NT2/D1 (cell line): ENCODE measurements at regions not wholly inside any gene's neighbourhood (a gene's known extent, or its start where the extent isn't known, plus 50 kb on each side); places are given as distances from the start of the nearest gene placed in this dataset.

ENCODE experiments used
- DNase-seq: peaks from one replicate; pipeline ENCODE4 v3.0.0-alpha.2; 2011; ENCODE audit warnings: low read depth, low spot score
- H3K27me3 ChIP-seq: 2 replicates; pipeline ENCODE4 v1.6.0; 2011; ENCODE audit warnings: mild to moderate bottlenecking; ENCODE audit not compliant: insufficient read length, insufficient read depth
- H3K36me3 ChIP-seq: 2 replicates; pipeline ENCODE4 v1.6.1; 2011; ENCODE audit warnings: mild to moderate bottlenecking, low read length, mixed read lengths; ENCODE audit not compliant: insufficient read depth, insufficient read length
- H3K4me1 ChIP-seq: 2 replicates; pipeline ENCODE4 v1.5.1; 2011; ENCODE audit not compliant: insufficient read depth, insufficient read length
- H3K4me3 ChIP-seq: 2 replicates; pipeline ENCODE4 v1.5.1; 2011; ENCODE audit warnings: low read depth; ENCODE audit not compliant: insufficient read length
- H3K9ac ChIP-seq: 2 replicates; pipeline ENCODE4 v1.6.0; 2011; ENCODE audit warnings: low read depth; ENCODE audit not compliant: insufficient read length
- H3K9me3 ChIP-seq: 2 replicates; pipeline ENCODE4 v1.5.1; 2011; ENCODE audit warnings: mild to moderate bottlenecking, low read length; ENCODE audit not compliant: insufficient read depth
- SUZ12 ChIP-seq: IDR thresholded peaks from 2 replicates; pipeline ENCODE4 v1.6.1; 2011; ENCODE audit not compliant: insufficient read length, insufficient read depth; ENCODE audit errors: extremely low read depth
- YY1 ChIP-seq: IDR thresholded peaks from 2 replicates; pipeline ENCODE4 v1.6.1; 2011; ENCODE audit not compliant: insufficient read length, insufficient read depth
- ZNF274 ChIP-seq: IDR thresholded peaks from 2 replicates; pipeline ENCODE4 v1.6.1; 2011; ENCODE audit warnings: mild to moderate bottlenecking, low read depth, low read length

GRCh38 chr5:110017854-110018253 lies 328.1 kb downstream of the MAN2A1 start:
- Histone ChIP-seq H3K27me3 (no peaks in the 10 kb centered on the region), H3K4me3 (no peak overlapping the region), H3K9me3 (no peaks in the 10 kb centered on the region), H3K4me1 (no peaks in the 10 kb centered on the region), H3K36me3 (no peaks in the 10 kb centered on the region), H3K9ac (no peak overlapping the region)
- no peak for DNase-seq
- TF ChIP-seq SUZ12 (no peak), ZNF274 (no peak)

- Histone ChIP-seq H3K36me3 (no peaks in the 10 kb centered on the region), H3K9ac (no peak overlapping the region), H3K27me3 (no peaks in the 10 kb centered on the region), H3K4me3 (no peak overlapping the region), H3K4me1 (no peaks in the 10 kb centered on the region), H3K9me3 (no peaks in the 10 kb centered on the region)
- DNase-seq = no peak
- TF ChIP-seq YY1 = no peak
- TF ChIP-seq SUZ12 = no peak
- no peak for TF ChIP-seq ZNF274
Measured at GRCh38 chr5:110018509-110018908, 328.8 kb downstream of the MAN2A1 start.

- no peak overlapping the region for H3K4me3 ChIP-seq
- H3K9ac ChIP-seq = no peak overlapping the region
- no peaks in the 10 kb centered on the region for H3K27me3 ChIP-seq
- H3K4me1 ChIP-seq = no peaks in the 10 kb centered on the region
- TF ChIP-seq SUZ12 (no peak), ZNF274 (no peak), YY1 (no peak)
- DNase-seq = no peak
- no peaks in the 10 kb centered on the region for H3K9me3 ChIP-seq
- no peaks in the 10 kb centered on the region for H3K36me3 ChIP-seq
Measured at GRCh38 chr5:110019119-110019518, 329.4 kb downstream of the MAN2A1 start.

DNA sequence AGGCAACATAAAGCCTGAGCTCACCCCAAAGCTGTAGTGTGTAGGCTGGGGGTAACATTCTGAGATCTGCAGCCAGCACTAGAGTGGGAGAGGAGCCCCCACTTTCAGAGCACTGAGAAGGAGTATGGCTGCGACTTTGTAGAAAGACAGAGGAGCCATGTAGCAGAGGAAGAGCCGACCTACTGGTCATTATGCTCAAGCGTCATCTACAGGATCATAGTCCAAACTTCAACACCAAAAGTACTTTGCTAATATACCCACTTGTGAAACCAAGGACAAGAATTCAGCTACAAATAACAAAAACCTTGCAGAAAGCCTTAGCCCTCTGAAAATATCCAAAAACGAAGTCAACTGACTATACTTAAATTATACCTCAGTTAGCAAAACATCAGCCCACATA lies 330.1 kb downstream of the MAN2A1 start:
- Histone ChIP-seq H3K4me1 (no peaks in the 10 kb centered on the region), H3K9ac (no peak overlapping the region), H3K9me3 (no peaks in the 10 kb centered on the region), H3K4me3 (no peak overlapping the region), H3K27me3 (no peaks in the 10 kb centered on the region), H3K36me3 (no peaks in the 10 kb centered on the region)
- no peak for DNase-seq
- TF ChIP-seq YY1 (no peak), ZNF274 (no peak), SUZ12 (no peak)

GRCh38 chr5:110021251-110021650 lies 331.5 kb downstream of the MAN2A1 start:
- no peak for TF ChIP-seq YY1
- TF ChIP-seq SUZ12 = no peak
- no peak for TF ChIP-seq ZNF274

GRCh38 chr5:110025160-110025559 lies 335.4 kb downstream of the MAN2A1 start:
- H3K9me3 ChIP-seq = no peaks in the 10 kb centered on the region
- TF ChIP-seq ZNF274 (no peak), SUZ12 (no peak), YY1 (no peak)
- no peak overlapping the region for H3K9ac ChIP-seq
- DNase-seq = no peak
- H3K27me3 ChIP-seq = no peaks in the 10 kb centered on the region
- H3K4me3 ChIP-seq = no peak overlapping the region
- H3K36me3 ChIP-seq = no peaks in the 10 kb centered on the region
- H3K4me1 ChIP-seq = no peaks in the 10 kb centered on the region

More at GRCh38 chr5:110021251-110021650, 331.5 kb downstream of the MAN2A1 start:
- no peaks in the 10 kb centered on the region for H3K36me3 ChIP-seq
- no peak overlapping the region for H3K9ac ChIP-seq
- no peaks in the 10 kb centered on the region for H3K4me1 ChIP-seq
- H3K27me3 ChIP-seq = no peaks in the 10 kb centered on the region
- H3K9me3 ChIP-seq = no peaks in the 10 kb centered on the region
- H3K4me3 ChIP-seq = no peak overlapping the region
- no peak for DNase-seq

DNA sequence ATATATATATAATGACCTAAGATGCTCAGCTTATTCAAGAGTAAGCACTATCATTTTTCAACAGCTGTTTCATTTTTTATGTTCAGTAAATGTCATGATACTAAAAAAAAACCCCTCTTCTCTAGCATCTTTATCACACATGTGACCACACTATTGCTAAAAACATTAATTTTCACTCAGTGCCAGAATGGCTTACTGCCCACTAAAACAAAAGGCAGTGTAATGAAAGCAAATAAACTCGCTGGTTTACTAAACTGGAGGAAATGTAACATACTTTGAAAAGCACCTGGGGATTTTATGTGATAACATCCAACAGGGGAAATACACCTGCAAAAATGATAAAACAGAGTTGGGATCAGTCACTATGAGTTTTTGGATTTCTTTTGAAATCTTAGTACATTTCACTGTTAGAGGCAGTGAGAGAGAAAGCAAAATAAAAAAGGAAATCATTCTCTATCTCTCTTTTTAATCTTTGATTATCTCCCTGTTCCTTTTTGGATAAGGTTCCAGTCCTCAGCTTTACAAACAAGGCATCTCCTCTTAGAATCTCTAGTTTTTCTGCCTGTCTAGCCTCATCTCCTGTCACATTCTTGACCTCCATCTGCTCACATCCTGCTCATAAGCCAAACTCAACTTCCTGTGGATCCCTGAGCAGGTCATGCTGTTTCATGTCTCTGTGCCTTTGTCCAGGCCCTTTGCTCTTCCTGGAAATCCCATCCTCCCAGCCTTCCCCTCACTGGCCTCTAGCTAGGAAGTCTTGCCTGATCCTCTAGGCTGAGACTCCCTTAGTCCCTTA lies 338.0 kb downstream of the MAN2A1 start:
- Histone ChIP-seq H3K9ac (no peak overlapping the region), H3K4me3 (no peak overlapping the region), H3K36me3 (no peaks in the 10 kb centered on the region), H3K4me1 (no peaks in the 10 kb centered on the region), H3K9me3 (no peaks in the 10 kb centered on the region), H3K27me3 (no peaks in the 10 kb centered on the region)
- DNase-seq = no peak
- TF ChIP-seq SUZ12 (no peak), YY1 (no peak), ZNF274 (no peak)
